ENCODE measurements at regions not wholly inside any gene's neighbourhood (a gene's known extent, or its start where the extent isn't known, plus 50 kb on each side); places are given as distances from the start of the nearest gene placed in this dataset.
"Not testable (repeated sequence)": the region's sequence is repeated elsewhere in the genome, so short reads cannot be mapped to it uniquely, and the experiment has no call there.

- TF ChIP-seq CTCF (IDR thresholded peaks at IDR 0.05; ENCODE audit: insufficient read depth, low read length, severe bottlenecking): no peak
- FAIRE-seq: no peak
- no peak for DNase-seq (ENCODE audit: low read depth)
Observed at GRCh38 chr2:36289731-36290130, 65.8 kb upstream of the CRIM1 start.

DNA sequence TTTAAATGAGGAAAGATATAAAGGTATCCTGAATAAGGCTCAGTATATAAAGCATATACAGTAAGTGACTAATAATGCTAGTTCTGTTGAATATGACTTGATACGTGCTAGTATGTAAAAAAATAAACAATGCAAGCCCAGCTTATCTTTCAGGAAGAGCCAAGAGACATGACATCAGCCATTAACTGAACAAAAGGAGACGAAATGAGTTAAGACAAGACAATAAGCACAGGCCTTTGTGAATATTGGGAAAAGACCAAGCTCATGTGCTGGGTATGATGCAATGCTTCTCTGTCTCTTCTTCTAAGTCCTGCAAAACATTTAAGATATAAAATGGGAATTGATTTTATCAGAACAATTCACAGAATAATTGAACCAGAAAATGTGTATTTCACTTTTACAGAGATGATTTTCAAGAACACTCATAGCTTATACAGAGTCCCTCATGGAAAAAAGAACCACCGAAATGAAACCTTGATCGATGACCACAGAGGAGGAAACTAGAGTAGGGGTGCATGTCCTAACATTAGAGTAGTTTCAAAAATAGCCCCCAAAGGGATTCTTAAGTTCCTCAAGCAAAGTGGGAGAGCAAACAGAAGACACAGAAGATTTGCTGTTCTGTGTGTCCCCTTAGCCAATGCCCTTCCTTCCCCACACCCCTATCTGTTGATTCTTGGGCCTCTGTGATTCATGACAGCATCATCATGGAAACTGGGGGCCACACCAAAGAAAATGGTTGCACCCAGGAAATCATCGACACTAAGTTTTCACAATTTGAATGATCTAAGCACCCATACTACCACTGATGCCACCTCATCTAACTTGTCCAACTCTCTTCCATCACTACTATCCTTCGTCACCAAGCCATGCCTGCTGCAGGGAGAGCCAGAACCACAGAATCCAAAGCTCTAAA, 68.0 kb upstream of the CRIM1 start:
- Histone ChIP-seq H3K4me3 (ENCODE audit: low read depth, low read length) (no peak overlapping the region), H3K27me3 (ENCODE audit: control insufficient read depth, insufficient read depth, low read length) (no peaks in the 10 kb centered on the region), H3K36me3 (ENCODE audit: control insufficient read depth, insufficient read depth, low read length) (no peaks in the 10 kb centered on the region)
- no peak for FAIRE-seq
- peak; percentile 81 for DNase-seq (ENCODE audit: low read depth)
- no peak for TF ChIP-seq CTCF (IDR thresholded peaks at IDR 0.05; ENCODE audit: insufficient read depth, low read length, severe bottlenecking)

More at GRCh38 chr2:36289731-36290130, 65.8 kb upstream of the CRIM1 start:
- H3K36me3 ChIP-seq (ENCODE audit: control insufficient read depth, insufficient read depth, low read length): no peaks in the 10 kb centered on the region
- H3K4me3 ChIP-seq (ENCODE audit: low read depth, low read length): no peak overlapping the region
- H3K27me3 ChIP-seq (ENCODE audit: control insufficient read depth, insufficient read depth, low read length): no peaks in the 10 kb centered on the region

GRCh38 chr2:36279506-36279905, 76.1 kb upstream of the CRIM1 start:
- not testable (repeated sequence) for H3K27me3 ChIP-seq (ENCODE audit: control insufficient read depth, insufficient read depth, low read length); H3K4me3 ChIP-seq (ENCODE audit: low read depth, low read length); FAIRE-seq; H3K36me3 ChIP-seq (ENCODE audit: control insufficient read depth, insufficient read depth, low read length)
- DNase-seq (ENCODE audit: low read depth): peak; percentile 39

DNA sequence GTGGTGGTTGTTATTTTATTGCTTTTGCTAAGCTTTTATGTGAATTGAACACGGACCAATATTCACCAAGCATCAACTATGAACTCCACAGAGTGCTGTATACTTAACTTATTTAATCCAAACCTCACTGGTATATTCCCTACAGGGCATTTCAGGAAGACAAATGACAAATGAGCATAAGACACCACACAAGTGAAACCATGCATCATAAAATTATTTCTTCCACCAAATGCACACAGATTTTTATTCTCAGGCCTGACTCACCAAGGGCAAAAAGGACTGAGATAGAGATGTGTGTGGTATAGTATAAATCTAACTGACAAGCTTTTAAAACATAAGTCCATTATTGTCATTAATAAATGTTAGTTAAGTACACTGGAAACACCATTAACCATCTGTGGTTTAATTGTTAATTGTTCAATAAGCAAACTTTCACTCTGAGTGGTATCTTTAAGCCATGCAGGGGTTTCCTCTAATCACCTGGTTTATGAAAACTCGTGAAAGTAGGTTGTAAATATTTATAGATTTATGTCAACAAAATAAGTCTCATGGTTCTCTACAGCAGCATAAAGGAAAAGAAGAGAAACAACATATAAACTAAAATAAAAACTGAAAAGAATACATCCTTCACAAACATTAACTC, 77.6 kb upstream of the CRIM1 start:
- H3K36me3 ChIP-seq (ENCODE audit: control insufficient read depth, insufficient read depth, low read length): no peaks in the 10 kb centered on the region
- DNase-seq (ENCODE audit: low read depth): no peak
- no peaks in the 10 kb centered on the region for H3K27me3 ChIP-seq (ENCODE audit: control insufficient read depth, insufficient read depth, low read length)
- TF ChIP-seq CTCF (IDR thresholded peaks at IDR 0.05; ENCODE audit: insufficient read depth, low read length, severe bottlenecking): no peak
- no peak for FAIRE-seq
- H3K4me3 ChIP-seq (ENCODE audit: low read depth, low read length): no peak overlapping the region

GRCh38 chr2:36277146-36277808, 78.3 kb upstream of the CRIM1 start:
- DNase-seq (ENCODE audit: low read depth): peak; percentile 98
- no peaks in the 10 kb centered on the region for H3K27me3 ChIP-seq (ENCODE audit: control insufficient read depth, insufficient read depth, low read length)
- no peak overlapping the region for H3K4me3 ChIP-seq (ENCODE audit: low read depth, low read length)
- no peaks in the 10 kb centered on the region for H3K36me3 ChIP-seq (ENCODE audit: control insufficient read depth, insufficient read depth, low read length)
- TF ChIP-seq CTCF (IDR thresholded peaks at IDR 0.05; ENCODE audit: insufficient read depth, low read length, severe bottlenecking): no peak
- FAIRE-seq: no peak

- no peak for DNase-seq (ENCODE audit: low read depth)
- no peaks in the 10 kb centered on the region for H3K36me3 ChIP-seq (ENCODE audit: control insufficient read depth, insufficient read depth, low read length)
- TF ChIP-seq CTCF (IDR thresholded peaks at IDR 0.05; ENCODE audit: insufficient read depth, low read length, severe bottlenecking): no peak
- no peak overlapping the region for H3K4me3 ChIP-seq (ENCODE audit: low read depth, low read length)
- H3K27me3 ChIP-seq (ENCODE audit: control insufficient read depth, insufficient read depth, low read length): no peaks in the 10 kb centered on the region
- FAIRE-seq: no peak
Observed at GRCh38 chr2:36271266-36271665, 84.3 kb upstream of the CRIM1 start.
